Right ventricle myocardium superior (tissue), 1 donor: ENCODE measurements at regions not wholly inside any gene's neighbourhood (a gene's known extent, or its start where the extent isn't known, plus 50 kb on each side); places are given as distances from the start of the nearest gene placed in this dataset.
A peak's percentile ranks its signal among the peaks of the same experiment; 100 is the strongest.

ENCODE experiments used
- ATAC-seq: fragments of 200-7000 bp; cut with Tn5 transposase; one replicate; pipeline ENCODE4 v1.9.1; 2020; ENCODE audit warnings: mild to moderate bottlenecking; ENCODE audit not compliant: poor library complexity
- DNase-seq: peaks from one replicate; pipeline ENCODE4 v3.0.0-alpha.2; 2020
- intact Hi-C: fragments of 100-400 bp; cut with DNase I; formaldehyde crosslinking; loops from one replicate; pipeline ENCODE4 v1.11.2; 2022
- donor health status: DM: no; HTN: yes; CAD: no; lungs with severe emphysema.

GRCh38 chr5:68463606-68464005, 248.1 kb downstream of the PIK3R1 start:
- ATAC-seq, result no peak
- intact Hi-C loops, result loop anchor here (5.0 kb wide), 1 partner anchor 176 kb away; no protein-coding TSS in a partner anchor
- DNase-seq, result no peak

GRCh38 chr5:68464424-68464823, 248.9 kb downstream of the PIK3R1 start:
- intact Hi-C loops, result loop anchor here (5.0 kb wide), 1 partner anchor 177 kb away; no protein-coding TSS in a partner anchor
- DNase-seq, result no peak
- no peak for ATAC-seq

GRCh38 chr5:68465133-68465532, 249.6 kb downstream of the PIK3R1 start:
- intact Hi-C loops, result no loop called here
- DNase-seq (no peak), ATAC-seq (no peak)

- DNase-seq (no peak), ATAC-seq (no peak)
- intact Hi-C loops, result no loop called here
These were observed 250.5 kb downstream of the PIK3R1 start for GRCh38 chr5:68465934-68466551.

DNA sequence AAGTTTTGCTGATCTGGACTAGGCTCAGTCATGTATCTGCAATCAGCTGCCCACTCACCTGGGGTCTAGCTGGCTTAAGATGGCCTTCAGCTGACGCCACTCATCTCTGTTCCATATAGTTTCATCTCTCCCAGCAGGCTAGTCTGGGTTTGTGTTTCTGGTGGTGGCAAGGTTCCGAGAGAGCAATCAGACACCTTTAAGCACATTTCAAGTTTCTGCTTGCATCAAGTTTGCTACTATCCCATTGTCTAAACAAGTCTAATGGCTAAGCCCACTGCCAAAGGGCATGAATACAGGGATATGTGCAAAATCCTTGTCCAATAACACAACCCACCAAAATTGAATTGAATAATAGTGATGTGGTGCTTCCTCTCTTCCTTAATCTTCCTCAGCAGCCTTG, 251.7 kb downstream of the PIK3R1 start:
- intact Hi-C loops, result no loop called here
- no peak for ATAC-seq

DNA sequence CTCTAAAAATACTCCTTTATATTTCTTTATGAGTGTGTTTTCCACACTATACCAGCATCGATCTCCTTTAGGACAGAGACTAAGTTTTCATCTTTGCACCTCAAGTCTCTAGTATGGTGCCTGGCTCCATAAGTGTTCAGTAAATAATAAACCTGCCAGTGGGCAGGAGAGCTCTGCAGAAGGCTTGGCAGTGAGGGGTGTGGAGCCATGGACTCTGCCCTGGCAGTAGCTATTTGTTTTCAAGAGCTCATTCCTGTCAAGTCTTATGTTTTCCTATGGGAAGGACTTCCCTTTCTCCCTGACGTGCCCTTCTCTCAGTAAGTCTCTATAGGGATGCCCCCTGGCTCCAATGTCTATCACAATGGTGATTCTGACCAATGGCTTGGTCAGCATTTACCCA, 252.2 kb downstream of the PIK3R1 start:
- intact Hi-C loops, result no loop called here
- no peak for ATAC-seq
- DNase-seq, result no peak

More for the DNA sequence above, 251.7 kb downstream of the PIK3R1 start:
- DNase-seq, result no peak

DNA sequence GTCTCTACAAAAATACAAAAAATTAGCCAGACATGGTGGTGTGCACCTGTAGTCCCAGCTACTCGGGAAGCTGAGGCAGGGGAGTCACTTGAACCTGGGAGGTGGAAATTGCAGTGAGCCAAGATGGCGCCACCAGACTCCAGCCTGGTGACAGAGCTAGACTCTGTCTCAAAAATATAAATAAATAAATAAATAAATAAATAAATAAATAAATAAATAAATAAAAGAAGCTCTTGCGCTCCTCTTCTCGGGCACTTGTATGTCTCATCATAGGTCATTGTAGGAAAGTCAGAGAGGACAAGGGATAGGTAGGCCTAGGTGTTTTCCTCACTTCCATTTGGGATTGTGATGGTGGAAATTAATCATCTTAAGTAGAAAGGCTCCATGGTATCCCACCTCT, 252.8 kb downstream of the PIK3R1 start:
- ATAC-seq, result no peak
- no peak for DNase-seq
- intact Hi-C loops, result no loop called here

DNA sequence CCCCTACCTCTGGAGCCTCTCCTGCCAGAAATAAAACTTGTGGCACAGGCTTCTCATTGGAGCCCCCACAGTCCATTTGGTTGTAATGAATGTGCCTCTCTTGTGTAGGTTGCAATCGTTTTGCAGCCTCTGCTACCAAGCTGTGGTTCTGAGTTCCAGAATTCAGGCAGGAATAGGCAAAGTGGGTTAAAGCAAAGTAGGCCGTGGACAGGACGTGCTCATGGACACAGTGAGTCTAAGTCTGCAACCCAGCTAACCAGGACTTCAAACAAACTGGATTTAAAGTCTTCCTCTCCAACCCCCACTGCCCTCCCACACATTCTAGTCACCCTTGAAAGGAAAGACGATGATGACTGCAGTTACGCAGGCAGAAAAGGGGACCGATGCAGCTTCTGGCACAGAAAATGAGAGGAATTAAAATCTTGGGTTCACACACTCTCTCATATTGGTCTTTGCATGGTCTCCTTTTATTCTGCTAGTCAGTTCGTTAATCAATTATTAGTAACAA, 260.0 kb downstream of the PIK3R1 start:
- no peak for ATAC-seq
- DNase-seq, result no peak
- intact Hi-C loops, result loop anchor here (10.0 kb wide), 1 partner anchor 499 kb away; no protein-coding TSS in a partner anchor

GRCh38 chr5:68476854-68477253, 261.3 kb downstream of the PIK3R1 start:
- intact Hi-C loops, result loop anchor here (10.0 kb wide), 1 partner anchor 498 kb away; no protein-coding TSS in a partner anchor
- DNase-seq (no peak), ATAC-seq (no peak)

DNA sequence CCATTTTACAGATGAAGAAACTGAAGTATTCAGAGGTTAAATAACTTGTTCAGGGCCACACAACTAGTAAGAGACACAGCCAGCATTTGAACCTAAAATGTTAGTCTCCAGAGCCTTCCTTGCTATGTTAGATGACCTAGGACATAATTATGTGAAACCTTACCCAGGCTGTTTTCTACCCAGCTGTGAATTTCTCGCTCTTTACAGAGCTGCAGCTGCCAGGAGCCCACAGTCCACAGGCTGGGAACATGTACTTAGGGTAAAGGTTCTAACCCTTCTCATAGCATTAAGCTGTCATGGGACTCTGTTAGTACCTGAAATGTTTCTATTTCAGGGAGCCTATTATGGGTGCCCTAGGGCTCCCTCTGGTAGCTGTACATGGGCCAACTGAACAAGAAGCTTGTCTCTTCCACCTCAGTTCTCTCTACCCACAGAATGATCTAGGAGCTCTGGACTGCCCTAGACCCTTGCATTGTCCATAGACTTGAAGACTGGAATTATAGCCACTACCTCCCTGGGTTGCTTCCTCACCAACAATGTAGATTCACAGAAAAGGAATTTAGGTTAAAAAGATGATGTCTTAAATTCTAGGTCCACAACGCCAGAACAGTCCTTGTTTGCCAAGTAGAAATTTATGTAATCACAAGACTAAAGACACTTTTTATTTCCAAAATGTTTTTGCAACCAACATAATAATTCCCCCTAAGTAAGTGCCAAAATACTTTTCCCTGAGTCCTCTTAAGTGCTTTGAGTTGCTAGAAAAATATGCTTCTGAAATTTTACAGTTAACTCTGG, 262.9 kb downstream of the PIK3R1 start:
- DNase-seq (no peak), ATAC-seq (peak; percentile 65)
- intact Hi-C loops, result loop anchor here (10.0 kb wide), 1 partner anchor 496 kb away; no protein-coding TSS in a partner anchor

GRCh38 chr5:68479524-68479923, 264.0 kb downstream of the PIK3R1 start:
- intact Hi-C loops, result loop anchor here (10.0 kb wide), 1 partner anchor 495 kb away; no protein-coding TSS in a partner anchor
- ATAC-seq (peak; percentile 81), DNase-seq (no peak)

DNA sequence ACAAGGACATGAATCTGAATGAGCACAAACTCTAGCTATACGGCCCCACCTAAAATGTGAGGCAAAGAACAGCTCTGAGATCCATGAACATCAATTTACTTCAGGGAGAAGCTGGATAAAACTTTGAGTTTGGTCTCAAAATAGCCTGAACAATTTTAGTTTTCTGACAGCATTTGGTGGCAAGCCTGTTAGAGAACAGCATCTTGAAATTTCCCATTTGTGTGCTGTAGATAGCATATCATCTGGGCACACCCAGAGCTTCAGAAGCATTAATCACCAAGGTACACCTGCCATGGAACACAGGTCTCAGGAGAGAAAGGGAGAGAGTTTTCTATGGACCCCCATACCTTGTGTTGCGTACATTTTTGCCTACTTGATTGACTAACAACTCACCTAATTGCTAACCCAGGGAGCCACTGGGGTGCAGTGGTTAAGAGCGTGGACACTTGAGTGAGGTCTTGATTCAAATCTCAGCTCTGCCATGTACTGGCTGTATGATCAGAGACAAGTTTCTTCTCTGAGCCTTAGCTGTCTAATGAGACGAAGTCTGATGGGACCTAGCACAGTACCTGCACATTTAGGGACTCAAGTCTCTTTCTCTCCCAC, 264.9 kb downstream of the PIK3R1 start:
- ATAC-seq (no peak), DNase-seq (no peak)
- intact Hi-C loops, result no loop called here

GRCh38 chr5:68482199-68482598, 266.6 kb downstream of the PIK3R1 start:
- intact Hi-C loops, result no loop called here
- no peak for DNase-seq
- ATAC-seq, result no peak

DNA sequence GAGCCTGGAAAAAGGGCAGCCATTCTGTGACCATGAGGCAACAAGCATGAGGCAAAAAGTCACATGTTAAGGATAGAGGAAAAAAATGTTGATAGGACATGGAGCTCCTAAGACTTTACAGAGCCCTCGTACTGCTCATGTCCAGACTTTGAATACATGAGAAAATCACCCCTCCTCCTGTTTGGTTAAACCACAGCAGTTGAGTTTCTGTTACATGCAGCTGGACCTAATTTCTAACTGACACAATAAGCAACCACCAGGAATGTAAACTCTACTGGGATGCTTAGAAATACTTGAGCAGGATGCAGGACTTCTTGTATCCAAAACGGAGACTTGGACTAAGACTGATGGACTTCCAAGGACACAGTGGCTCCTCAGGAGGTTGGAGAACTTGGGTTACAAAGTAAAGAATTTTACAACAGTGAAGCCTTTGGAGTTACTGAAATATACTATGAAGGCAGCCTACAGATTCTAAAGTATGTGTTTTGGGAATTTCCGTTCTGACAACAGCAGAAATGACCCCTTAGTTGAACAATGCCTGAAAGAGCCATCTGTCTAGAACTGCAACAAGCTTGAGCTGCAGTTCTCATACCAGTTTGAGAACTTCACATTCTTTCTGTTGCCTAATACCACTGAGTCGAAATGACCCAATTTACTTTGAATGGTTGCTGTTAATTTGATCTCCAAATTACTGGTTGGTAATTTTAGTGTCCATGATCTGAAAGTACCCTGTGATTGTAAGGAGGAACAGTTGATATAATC, 268.9 kb downstream of the PIK3R1 start:
- intact Hi-C loops, result no loop called here
- ATAC-seq (no peak), DNase-seq (no peak)

DNA sequence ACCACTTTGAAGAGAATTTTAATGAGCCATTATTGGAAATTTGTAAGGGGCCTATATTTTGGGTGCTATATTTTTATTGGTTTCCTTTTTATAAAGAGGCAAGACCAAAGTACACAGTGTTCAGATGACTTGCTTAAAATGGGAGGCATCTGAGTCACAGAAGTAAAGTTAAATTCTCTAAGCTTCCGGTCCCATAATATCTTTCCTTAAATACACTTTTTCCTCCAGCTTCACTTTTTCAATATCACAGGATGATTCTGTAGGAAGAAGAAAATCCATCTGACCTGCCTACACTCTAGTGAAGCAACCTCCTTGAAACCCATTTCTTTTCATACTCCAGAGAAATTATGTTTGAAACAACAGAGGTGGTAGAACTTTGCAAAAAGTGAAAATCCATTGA, 274.0 kb downstream of the PIK3R1 start:
- intact Hi-C loops, result no loop called here
- DNase-seq, result no peak
- ATAC-seq, result no peak

DNA sequence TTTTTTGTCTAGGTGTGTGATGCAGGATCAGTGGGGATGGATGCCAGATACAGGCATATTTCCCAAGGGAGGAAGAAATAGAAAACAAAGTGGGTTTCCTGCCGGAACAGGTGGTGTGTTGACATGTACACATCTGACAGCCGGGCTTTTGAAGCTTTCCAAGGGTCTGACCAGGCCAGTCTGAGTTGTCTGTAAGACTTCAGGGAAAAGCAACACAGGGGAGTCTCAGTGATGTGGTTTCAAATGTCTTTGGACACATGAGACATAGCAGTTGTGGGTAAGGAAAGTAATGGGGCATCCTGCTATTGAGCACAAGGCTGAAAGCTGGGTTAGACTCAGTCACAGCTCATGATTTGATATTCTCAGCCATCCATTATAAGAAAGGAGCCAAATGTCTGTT, 274.9 kb downstream of the PIK3R1 start:
- intact Hi-C loops, result no loop called here
- no peak for ATAC-seq
- no peak for DNase-seq

- ATAC-seq, result no peak
- intact Hi-C loops, result no loop called here
- DNase-seq, result no peak
These were observed 279.2 kb downstream of the PIK3R1 start for GRCh38 chr5:68494771-68495170.

GRCh38 chr5:68499987-68500386, 284.4 kb downstream of the PIK3R1 start:
- ATAC-seq, result no peak
- intact Hi-C loops, result no loop called here
- no peak for DNase-seq

- ATAC-seq, result no peak
- DNase-seq, result no peak
- intact Hi-C loops, result no loop called here
These were observed 285.3 kb downstream of the PIK3R1 start for GRCh38 chr5:68500813-68501212.
